ENCODE measurements at regions not wholly inside any gene's neighbourhood (a gene's known extent, or its start where the extent isn't known, plus 50 kb on each side); places are given as distances from the start of the nearest gene placed in this dataset.

DNA sequence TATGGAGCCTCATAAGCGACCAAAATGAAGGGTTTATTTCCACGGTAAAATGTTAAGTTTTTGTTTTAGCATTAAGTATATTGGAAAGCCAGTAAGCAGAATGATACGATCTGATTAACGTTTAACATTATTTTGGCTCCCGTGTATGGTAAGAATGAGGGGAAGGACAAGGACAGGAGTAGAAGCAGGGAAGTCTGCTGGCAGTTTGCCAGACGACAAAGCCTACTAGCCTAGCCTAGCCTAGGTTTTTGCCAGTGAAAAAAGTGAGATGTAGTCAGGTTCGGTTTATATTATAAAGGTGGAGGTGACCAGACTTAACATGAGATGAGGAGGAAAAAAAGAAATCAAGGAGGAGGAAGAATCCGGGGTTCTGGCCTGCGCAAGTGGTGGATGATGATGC, 78.9 kb upstream of the ARHGAP32 start:
- WGBS, 2 experiments (ENCODE audit: extremely low coverage in 2 of 2, insufficient read length in 1 of 2): 92% methylated on average over 5 of the region's 9 CpGs; no CpG with 5 or more reads in 1 of the 2 experiments
- Histone ChIP-seq H3K27me3 (ENCODE audit: control insufficient read depth, insufficient read depth, low read length) (no peaks in the 10 kb centered on the region), H2AK9ac (replicated peaks; ENCODE audit: low read depth, low read length, poor library complexity) (no peak overlapping the region), H3K9me3 (ENCODE audit: control insufficient read depth, insufficient read depth, low read length) (no peaks in the 10 kb centered on the region), H4K20me1 (ENCODE audit: insufficient read depth, low read length) (0 out of 2 replicates have a peak, but pooled peaks cover 3% of the 10 kb centered on the region), H3K23ac (ENCODE audit: low read depth, low read length) (no peak overlapping the region), H3K9ac (ENCODE audit: low read depth, low read length) (no peak overlapping the region), H3K14ac (replicated peaks; ENCODE audit: low read depth, low read length) (no peak overlapping the region), H3K36me3 (ENCODE audit: control insufficient read depth, insufficient read depth, low read length) (no peaks in the 10 kb centered on the region; the same call in 1 of the 2 replicates), H3K4me3 (ENCODE audit: insufficient read depth, low read depth, low read length) (no peak overlapping the region), H3K9me1 (ENCODE audit: insufficient read depth, low read length) (no peaks in the 10 kb centered on the region), H3K4ac (ENCODE audit: low read depth, low read length) (no peak overlapping the region), H3K18ac (ENCODE audit: low read depth, low read length) (no peak overlapping the region), H3K4me1 (ENCODE audit: control insufficient read depth, insufficient read depth, low read length) (no peaks in the 10 kb centered on the region), H4K91ac (ENCODE audit: insufficient read depth, low read depth, low read length) (no peak overlapping the region), H2BK120ac (ENCODE audit: low read depth, low read length) (no peak overlapping the region), H2AK5ac (ENCODE audit: low read depth, low read length) (no peak overlapping the region), H3K27ac (ENCODE audit: insufficient read depth, low read length) (no peak overlapping the region), H3K56ac (ENCODE audit: extremely low read depth, insufficient read depth, low read length) (no peak overlapping the region), H3K4me2 (ENCODE audit: low read depth, low read length) (no peak overlapping the region), H3K79me1 (ENCODE audit: low read depth in 1 of 2, low read length in 2 of 2) (peaks cover 22 to 32% of the 10 kb centered on the region in 2 experiments), H4K8ac (ENCODE audit: low read depth in 2 of 2, low read length in 2 of 2) (no peak overlapping the region), H2BK20ac (ENCODE audit: low read depth, low read length) (no peak overlapping the region), H2BK5ac (ENCODE audit: low read depth, low read length, poor library complexity, severe bottlenecking) (no peak overlapping the region), H4K5ac (ENCODE audit: low read depth, low read length) (no peak overlapping the region), H2BK15ac (ENCODE audit: low read depth, low read length) (no peak overlapping the region), H2AFZ (replicated peaks; ENCODE audit: low read length, poor library complexity) (no peak overlapping the region)
- TF ChIP-seq MAZ (IDR thresholded peaks at IDR 0.05; ENCODE audit: borderline replicate concordance, low read depth, low read length): no peak
- no peak for TF ChIP-seq RAD21 (IDR thresholded peaks at IDR 0.05; ENCODE audit: low read length)
- TF ChIP-seq, protein P1, sequence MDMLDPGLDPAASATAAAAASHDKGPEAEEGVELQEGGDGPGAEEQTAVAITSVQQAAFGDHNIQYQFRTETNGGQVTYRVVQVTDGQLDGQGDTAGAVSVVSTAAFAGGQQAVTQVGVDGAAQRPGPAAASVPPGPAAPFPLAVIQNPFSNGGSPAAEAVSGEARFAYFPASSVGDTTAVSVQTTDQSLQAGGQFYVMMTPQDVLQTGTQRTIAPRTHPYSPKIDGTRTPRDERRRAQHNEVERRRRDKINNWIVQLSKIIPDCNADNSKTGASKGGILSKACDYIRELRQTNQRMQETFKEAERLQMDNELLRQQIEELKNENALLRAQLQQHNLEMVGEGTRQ (IDR thresholded peaks at IDR 0.05; ENCODE audit: low read depth, low read length): no peak
- TF ChIP-seq, protein P2, sequence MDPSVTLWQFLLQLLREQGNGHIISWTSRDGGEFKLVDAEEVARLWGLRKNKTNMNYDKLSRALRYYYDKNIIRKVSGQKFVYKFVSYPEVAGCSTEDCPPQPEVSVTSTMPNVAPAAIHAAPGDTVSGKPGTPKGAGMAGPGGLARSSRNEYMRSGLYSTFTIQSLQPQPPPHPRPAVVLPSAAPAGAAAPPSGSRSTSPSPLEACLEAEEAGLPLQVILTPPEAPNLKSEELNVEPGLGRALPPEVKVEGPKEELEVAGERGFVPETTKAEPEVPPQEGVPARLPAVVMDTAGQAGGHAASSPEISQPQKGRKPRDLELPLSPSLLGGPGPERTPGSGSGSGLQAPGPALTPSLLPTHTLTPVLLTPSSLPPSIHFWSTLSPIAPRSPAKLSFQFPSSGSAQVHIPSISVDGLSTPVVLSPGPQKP (IDR thresholded peaks at IDR 0.05; ENCODE audit: borderline replicate concordance, low read depth, low read length): no peak
- TF ChIP-seq BHLHE40 (IDR thresholded peaks at IDR 0.05; ENCODE audit: low read depth, low read length): no peak
- TF ChIP-seq, protein P3, sequence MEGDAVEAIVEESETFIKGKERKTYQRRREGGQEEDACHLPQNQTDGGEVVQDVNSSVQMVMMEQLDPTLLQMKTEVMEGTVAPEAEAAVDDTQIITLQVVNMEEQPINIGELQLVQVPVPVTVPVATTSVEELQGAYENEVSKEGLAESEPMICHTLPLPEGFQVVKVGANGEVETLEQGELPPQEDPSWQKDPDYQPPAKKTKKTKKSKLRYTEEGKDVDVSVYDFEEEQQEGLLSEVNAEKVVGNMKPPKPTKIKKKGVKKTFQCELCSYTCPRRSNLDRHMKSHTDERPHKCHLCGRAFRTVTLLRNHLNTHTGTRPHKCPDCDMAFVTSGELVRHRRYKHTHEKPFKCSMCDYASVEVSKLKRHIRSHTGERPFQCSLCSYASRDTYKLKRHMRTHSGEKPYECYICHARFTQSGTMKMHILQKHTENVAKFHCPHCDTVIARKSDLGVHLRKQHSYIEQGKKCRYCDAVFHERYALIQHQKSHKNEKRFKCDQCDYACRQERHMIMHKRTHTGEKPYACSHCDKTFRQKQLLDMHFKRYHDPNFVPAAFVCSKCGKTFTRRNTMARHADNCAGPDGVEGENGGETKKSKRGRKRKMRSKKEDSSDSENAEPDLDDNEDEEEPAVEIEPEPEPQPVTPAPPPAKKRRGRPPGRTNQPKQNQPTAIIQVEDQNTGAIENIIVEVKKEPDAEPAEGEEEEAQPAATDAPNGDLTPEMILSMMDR (conservative IDR thresholded peaks at IDR 0.05; ENCODE audit: low read depth, low read length): no peak
- no peak for TF ChIP-seq MXI1 (IDR thresholded peaks at IDR 0.05; ENCODE audit: borderline replicate concordance, low read depth, low read length)
- no peak for TF ChIP-seq CHD1 (IDR thresholded peaks at IDR 0.05; ENCODE audit: low read depth, low read length)
- no peak for DNase-seq
- ChIA-PET CTCF (no interaction called here), POLR2A (ENCODE audit: unreplicated experiment) (no interaction called here)
- ATAC-seq (ENCODE audit: low read depth): no peak
- intact Hi-C loops (cut with micrococcal nuclease) (no loop called here), dilution Hi-C loops (cut with HindIII; ENCODE audit: low sequenced_read_pairs, unreplicated experiment) (no loop called here), in situ Hi-C loops (cut with MboI; ENCODE audit: low sequenced_read_pairs) (no loop called here)
- BruUV-seq (replicated peaks): no TSS peak
